Loucy (cell line): ENCODE measurements at regions not wholly inside any gene's neighbourhood (a gene's known extent, or its start where the extent isn't known, plus 50 kb on each side); places are given as distances from the start of the nearest gene placed in this dataset.

Experiments used
- EZH2phosphoT487 ChIP-seq: fragments of 200-600 bp; IDR thresholded peaks from 2 replicates; pipeline ENCODE4 v1.6.1; 2018; ENCODE audit warnings: antibody characterized with exemption, mild to moderate bottlenecking, moderate library complexity, borderline replicate concordance
- TF ChIP-seq, protein P1 (sequence below): fragments of 200-600 bp; sonication (generic); conservative IDR thresholded peaks from 2 replicates; pipeline ENCODE4 v1.5.1; 2014; ENCODE audit warnings: mild to moderate bottlenecking, antibody characterized with exemption, low read length

DNA sequence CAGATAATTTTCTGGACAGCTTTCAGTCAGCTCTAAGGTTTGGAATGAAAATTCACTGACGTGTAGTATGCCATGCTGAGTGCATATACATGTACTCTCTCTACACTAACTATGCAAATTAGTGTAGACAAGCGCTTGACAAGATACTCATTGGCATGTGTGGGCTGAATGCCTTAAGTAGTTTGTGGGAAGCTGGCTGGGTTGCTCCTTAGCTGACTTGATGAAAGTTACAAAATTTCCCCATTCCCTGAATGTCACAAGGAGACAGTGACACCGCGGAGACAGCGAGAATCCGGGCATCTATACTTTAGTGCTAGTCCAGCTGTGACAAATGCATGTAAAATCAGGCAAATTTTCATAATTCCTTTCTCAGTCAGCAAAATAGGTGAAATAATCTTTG is 51.6 kb upstream of the C5orf46 start:
- TF ChIP-seq, protein P1, sequence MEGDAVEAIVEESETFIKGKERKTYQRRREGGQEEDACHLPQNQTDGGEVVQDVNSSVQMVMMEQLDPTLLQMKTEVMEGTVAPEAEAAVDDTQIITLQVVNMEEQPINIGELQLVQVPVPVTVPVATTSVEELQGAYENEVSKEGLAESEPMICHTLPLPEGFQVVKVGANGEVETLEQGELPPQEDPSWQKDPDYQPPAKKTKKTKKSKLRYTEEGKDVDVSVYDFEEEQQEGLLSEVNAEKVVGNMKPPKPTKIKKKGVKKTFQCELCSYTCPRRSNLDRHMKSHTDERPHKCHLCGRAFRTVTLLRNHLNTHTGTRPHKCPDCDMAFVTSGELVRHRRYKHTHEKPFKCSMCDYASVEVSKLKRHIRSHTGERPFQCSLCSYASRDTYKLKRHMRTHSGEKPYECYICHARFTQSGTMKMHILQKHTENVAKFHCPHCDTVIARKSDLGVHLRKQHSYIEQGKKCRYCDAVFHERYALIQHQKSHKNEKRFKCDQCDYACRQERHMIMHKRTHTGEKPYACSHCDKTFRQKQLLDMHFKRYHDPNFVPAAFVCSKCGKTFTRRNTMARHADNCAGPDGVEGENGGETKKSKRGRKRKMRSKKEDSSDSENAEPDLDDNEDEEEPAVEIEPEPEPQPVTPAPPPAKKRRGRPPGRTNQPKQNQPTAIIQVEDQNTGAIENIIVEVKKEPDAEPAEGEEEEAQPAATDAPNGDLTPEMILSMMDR, result no peak
- no peak for TF ChIP-seq EZH2phosphoT487
